ENCODE measurements at regions not wholly inside any gene's neighbourhood (a gene's known extent, or its start where the extent isn't known, plus 50 kb on each side); places are given as distances from the start of the nearest gene placed in this dataset.

GRCh38 chr19:30857388-30857787 lies 485.2 kb downstream of the ZNF536 start:
- Mint-ChIP-seq H3K9me3 (peaks cover 0 to 14% (median 8%) of the 10 kb centered on the region in 7 donors), H3K27ac (peak overlapping the region in 1 of 6 donors; percentile 74), H3K4me3 (no peak overlapping the region), H3K27me3 (no peaks in the 10 kb centered on the region), H3K4me1 (no peaks in the 10 kb centered on the region), H3K36me3 (no peaks in the 10 kb centered on the region)
- DNase-seq = no peak
- ATAC-seq (ENCODE audit: low read depth in 2 of 2) = no peak

GRCh38 chr19:30856786-30857185 lies 484.6 kb downstream of the ZNF536 start:
- Mint-ChIP-seq H3K4me1 (no peaks in the 10 kb centered on the region), H3K4me3 (no peak overlapping the region), H3K27ac (no peak overlapping the region), H3K27me3 (no peaks in the 10 kb centered on the region), H3K9me3 (peaks cover 0 to 14% (median 8%) of the 10 kb centered on the region in 7 donors), H3K36me3 (no peaks in the 10 kb centered on the region)
- no peak for DNase-seq
- ATAC-seq (ENCODE audit: low read depth in 2 of 2) = no peak

DNA sequence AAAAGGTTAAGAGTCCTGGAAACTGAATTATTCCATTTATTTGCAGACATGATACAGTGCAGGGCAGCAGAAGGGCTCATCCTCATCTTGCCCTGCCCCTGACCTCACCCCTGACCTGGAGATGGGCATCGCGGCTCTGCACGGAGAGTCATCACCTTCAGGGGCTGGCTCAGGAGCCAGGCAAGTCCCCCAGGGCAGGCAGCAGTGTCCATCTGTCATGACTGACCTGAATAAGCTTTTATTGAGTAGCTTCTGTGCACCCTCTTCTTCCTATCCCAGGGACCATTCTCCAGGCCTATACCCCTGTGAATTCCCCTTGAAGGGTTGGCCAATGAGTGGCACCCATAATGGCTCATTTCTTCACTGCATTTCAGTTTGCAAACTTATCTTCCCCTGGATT lies 484.2 kb downstream of the ZNF536 start:
- Mint-ChIP-seq H3K4me3 (no peak overlapping the region), H3K36me3 (no peaks in the 10 kb centered on the region), H3K27ac (no peak overlapping the region), H3K27me3 (no peaks in the 10 kb centered on the region), H3K9me3 (peaks cover 0 to 14% (median 7%) of the 10 kb centered on the region in 7 donors), H3K4me1 (no peaks in the 10 kb centered on the region)
- DNase-seq (no peak), ATAC-seq (ENCODE audit: low read depth in 2 of 2) (no peak)

- peaks cover 0 to 14% (median 6%) of the 10 kb centered on the region in 7 donors for H3K9me3 Mint-ChIP-seq
Observed at GRCh38 chr19:30855442-30855841, 483.3 kb downstream of the ZNF536 start.

DNA sequence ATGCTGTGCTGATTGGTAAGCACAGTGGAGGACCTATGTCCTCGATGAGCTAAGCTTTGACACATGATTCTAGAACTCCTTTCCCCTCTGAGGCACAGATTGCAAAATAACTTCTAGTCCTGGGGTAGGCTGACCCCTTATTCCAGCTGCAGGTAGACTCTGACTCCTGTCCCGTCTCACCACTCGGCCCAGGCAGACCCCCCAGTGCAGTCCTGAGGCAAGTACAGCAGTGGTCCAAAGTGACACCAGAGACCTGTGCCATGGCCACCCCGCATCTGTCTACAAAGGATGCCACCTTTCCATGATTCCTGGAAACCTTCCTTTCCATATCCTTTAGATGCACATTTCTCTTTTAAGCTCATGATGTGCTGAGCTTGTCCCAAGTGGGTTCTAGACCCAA lies 482.5 kb downstream of the ZNF536 start:
- Mint-ChIP-seq H3K27me3 (no peaks in the 10 kb centered on the region), H3K9me3 (peaks cover 0 to 7% (median 1%) of the 10 kb centered on the region in 7 donors), H3K27ac (no peak overlapping the region), H3K4me1 (no peaks in the 10 kb centered on the region), H3K4me3 (no peak overlapping the region), H3K36me3 (no peaks in the 10 kb centered on the region)
- no peak for DNase-seq
- no peak for ATAC-seq (ENCODE audit: low read depth in 2 of 2)

More at GRCh38 chr19:30855442-30855841, 483.3 kb downstream of the ZNF536 start:
- no peaks in the 10 kb centered on the region for H3K4me1 Mint-ChIP-seq
- no peak for DNase-seq
- H3K27me3 Mint-ChIP-seq = no peaks in the 10 kb centered on the region
- no peak overlapping the region for H3K27ac Mint-ChIP-seq
- no peak for ATAC-seq (ENCODE audit: low read depth in 2 of 2)
- H3K4me3 Mint-ChIP-seq = no peak overlapping the region
- H3K36me3 Mint-ChIP-seq = no peaks in the 10 kb centered on the region

- Mint-ChIP-seq H3K27me3 (no peaks in the 10 kb centered on the region), H3K9me3 (peaks cover 0 to 5% (median 0%) of the 10 kb centered on the region in 7 donors), H3K36me3 (no peaks in the 10 kb centered on the region), H3K4me3 (no peak overlapping the region), H3K27ac (no peak overlapping the region), H3K4me1 (no peaks in the 10 kb centered on the region)
- DNase-seq = no peak
- no peak for ATAC-seq (ENCODE audit: low read depth in 2 of 2)
Observed at GRCh38 chr19:30854207-30854606, 482.0 kb downstream of the ZNF536 start.

GRCh38 chr19:30853036-30853435 lies 480.9 kb downstream of the ZNF536 start:
- Mint-ChIP-seq H3K36me3 (no peaks in the 10 kb centered on the region), H3K4me3 (no peak overlapping the region), H3K4me1 (no peaks in the 10 kb centered on the region), H3K27ac (no peak overlapping the region), H3K27me3 (no peaks in the 10 kb centered on the region), H3K9me3 (peaks cover 0 to 5% (median 0%) of the 10 kb centered on the region in 7 donors)
- no peak for ATAC-seq (ENCODE audit: low read depth in 2 of 2)
- no peak for DNase-seq

DNA sequence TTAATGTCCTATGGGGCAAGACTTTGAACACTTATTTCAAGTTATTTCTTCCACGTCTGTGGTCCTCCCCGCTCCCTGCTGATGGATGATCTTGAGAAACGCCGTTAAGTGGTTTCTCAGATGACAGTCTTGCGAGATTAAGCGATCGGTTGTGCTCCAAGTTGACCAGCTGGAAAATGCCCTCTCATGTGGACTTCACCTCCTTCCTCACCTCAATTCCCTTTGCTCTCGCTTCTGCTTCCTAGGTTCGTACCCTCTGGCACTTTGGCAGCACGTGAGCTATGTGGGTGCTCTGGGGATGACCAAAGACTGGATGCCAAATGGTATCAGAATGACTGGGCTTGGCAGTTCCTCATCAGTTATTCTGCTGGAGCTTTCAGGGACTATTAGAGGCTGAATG lies 480.0 kb downstream of the ZNF536 start:
- no peak overlapping the region for H3K27ac Mint-ChIP-seq
- H3K27me3 Mint-ChIP-seq = no peaks in the 10 kb centered on the region
- peaks cover 0 to 5% (median 0%) of the 10 kb centered on the region in 7 donors for H3K9me3 Mint-ChIP-seq
- H3K4me1 Mint-ChIP-seq = no peaks in the 10 kb centered on the region
- ATAC-seq (ENCODE audit: low read depth in 2 of 2) (no peak), DNase-seq (no peak)
- H3K36me3 Mint-ChIP-seq = no peaks in the 10 kb centered on the region
- no peak overlapping the region for H3K4me3 Mint-ChIP-seq

- no peak overlapping the region for H3K4me3 Mint-ChIP-seq
- peaks cover 0 to 5% (median 0%) of the 10 kb centered on the region in 7 donors for H3K9me3 Mint-ChIP-seq
- H3K36me3 Mint-ChIP-seq = no peaks in the 10 kb centered on the region
- DNase-seq (no peak), ATAC-seq (ENCODE audit: low read depth in 2 of 2) (no peak)
- no peak overlapping the region for H3K27ac Mint-ChIP-seq
- no peaks in the 10 kb centered on the region for H3K4me1 Mint-ChIP-seq
- H3K27me3 Mint-ChIP-seq = no peaks in the 10 kb centered on the region
Observed at GRCh38 chr19:30851646-30852045, 479.5 kb downstream of the ZNF536 start.

GRCh38 chr19:30848636-30849425 lies 476.6 kb downstream of the ZNF536 start:
- H3K27ac Mint-ChIP-seq = peak overlapping the region in 1 of 6 donors; percentile 2
- no peaks in the 10 kb centered on the region for H3K27me3 Mint-ChIP-seq
- no peak overlapping the region for H3K4me3 Mint-ChIP-seq
- DNase-seq = no peak
- no peaks in the 10 kb centered on the region for H3K4me1 Mint-ChIP-seq
- ATAC-seq (ENCODE audit: low read depth in 2 of 2) = no peak
- peaks cover 0 to 8% (median 0%) of the 10 kb centered on the region in 7 donors for H3K9me3 Mint-ChIP-seq
- H3K36me3 Mint-ChIP-seq = no peaks in the 10 kb centered on the region

DNA sequence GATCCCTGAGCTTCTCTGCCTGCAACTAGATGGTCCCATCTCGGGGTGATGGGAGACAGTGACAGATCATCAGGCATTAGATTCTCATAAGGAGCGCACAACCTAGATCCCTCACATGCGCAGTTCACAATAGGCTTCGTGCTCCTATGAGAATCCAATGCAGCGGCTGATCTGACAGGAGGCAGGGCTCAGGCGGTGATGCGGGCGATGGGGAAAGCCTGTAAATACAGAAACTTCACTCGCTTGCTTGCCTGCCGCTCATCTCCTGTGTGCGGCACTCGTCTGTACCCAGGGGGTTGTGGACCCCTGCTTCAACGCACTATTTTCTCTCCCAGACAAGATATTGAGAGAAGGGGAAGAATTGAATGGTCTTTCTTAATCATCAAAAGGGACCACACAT lies 473.9 kb downstream of the ZNF536 start:
- Mint-ChIP-seq H3K36me3 (no peaks in the 10 kb centered on the region), H3K27me3 (no peaks in the 10 kb centered on the region), H3K27ac (no peak overlapping the region), H3K4me1 (no peaks in the 10 kb centered on the region), H3K9me3 (peaks cover 0 to 8% (median 2%) of the 10 kb centered on the region in 7 donors), H3K4me3 (no peak overlapping the region)
- ATAC-seq (ENCODE audit: low read depth in 2 of 2) = no peak
- DNase-seq = no peak

DNA sequence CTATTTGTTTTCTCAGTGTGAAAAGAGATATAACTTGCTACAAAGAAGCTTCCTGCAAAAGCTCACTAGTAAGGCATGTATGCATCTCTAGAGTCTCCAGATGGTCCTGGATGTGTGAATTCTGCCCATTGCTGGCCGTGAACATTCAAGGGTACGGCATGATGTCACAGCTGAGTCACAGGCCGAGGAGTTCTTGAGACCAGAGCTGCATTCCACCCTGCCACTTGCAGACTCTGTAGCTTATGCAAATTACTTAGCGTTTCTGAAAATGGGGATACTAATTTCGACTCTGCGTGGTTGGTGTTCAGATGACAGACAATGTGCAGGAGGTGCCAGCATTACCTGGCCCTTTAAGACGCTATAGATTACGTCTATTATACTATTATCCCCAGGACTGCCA lies 470.7 kb downstream of the ZNF536 start:
- no peak for ATAC-seq (ENCODE audit: low read depth in 2 of 2)
- H3K4me3 Mint-ChIP-seq = no peak overlapping the region

GRCh38 chr19:30841934-30842333 lies 469.8 kb downstream of the ZNF536 start:
- no peak overlapping the region for H3K4me3 Mint-ChIP-seq
- no peaks in the 10 kb centered on the region for H3K4me1 Mint-ChIP-seq
- H3K27ac Mint-ChIP-seq = no peak overlapping the region
- no peak for DNase-seq
- H3K9me3 Mint-ChIP-seq = peaks cover 0 to 5% (median 2%) of the 10 kb centered on the region in 7 donors
- H3K36me3 Mint-ChIP-seq = no peaks in the 10 kb centered on the region
- no peak for ATAC-seq (ENCODE audit: low read depth in 2 of 2)
- H3K27me3 Mint-ChIP-seq = no peaks in the 10 kb centered on the region

More for the DNA sequence above, 470.7 kb downstream of the ZNF536 start:
- Mint-ChIP-seq H3K9me3 (peaks cover 0 to 5% (median 0%) of the 10 kb centered on the region in 7 donors), H3K36me3 (no peaks in the 10 kb centered on the region), H3K27me3 (no peaks in the 10 kb centered on the region), H3K27ac (no peak overlapping the region), H3K4me1 (no peaks in the 10 kb centered on the region)
- DNase-seq = no peak

DNA sequence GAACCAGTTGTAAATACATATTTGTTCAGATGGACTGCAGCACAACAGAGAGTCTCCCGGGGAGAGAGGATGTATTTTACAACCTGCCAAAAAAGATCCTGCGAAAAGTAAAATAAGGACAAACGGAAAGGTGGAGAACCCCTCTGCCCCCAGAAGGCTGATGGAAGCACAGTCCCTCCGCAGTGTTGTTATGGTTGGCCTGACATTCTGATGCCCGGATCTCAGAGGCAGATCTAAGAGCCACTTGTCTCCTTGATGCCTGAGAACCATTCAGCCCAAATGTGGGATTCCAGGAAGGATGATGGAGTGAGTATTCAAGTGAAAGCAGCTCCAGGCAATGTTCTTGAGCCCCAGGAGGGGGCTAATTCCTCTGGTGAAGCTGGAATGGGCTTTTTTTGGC lies 458.7 kb downstream of the ZNF536 start:
- H3K4me1 Mint-ChIP-seq = no peaks in the 10 kb centered on the region
- no peak overlapping the region for H3K4me3 Mint-ChIP-seq
- DNase-seq (no peak), ATAC-seq (ENCODE audit: low read depth in 2 of 2) (no peak)
- H3K9me3 Mint-ChIP-seq = peaks cover 3 to 30% (median 8%) of the 10 kb centered on the region in 7 donors
- no peak overlapping the region for H3K27ac Mint-ChIP-seq
- no peaks in the 10 kb centered on the region for H3K27me3 Mint-ChIP-seq
- no peaks in the 10 kb centered on the region for H3K36me3 Mint-ChIP-seq

All from naive B cell (primary cell).